HCT116 (cell line): ENCODE measurements at regions not wholly inside any gene's neighbourhood (a gene's known extent, or its start where the extent isn't known, plus 50 kb on each side); places are given as distances from the start of the nearest gene placed in this dataset.

Experiments used
- ATAC-seq: fragments of 200-7000 bp; cut with Tn5 transposase; 2 replicates; pipeline ENCODE4 v1.9.1; 2020; ENCODE audit warnings: mild to moderate bottlenecking, moderate library complexity
- BruUV-seq: library from RNA; stranded (reverse); fragments of 400-500 nt; replicated peaks from 2 replicates; lab custom pipeline; 2021; lab: Mats Ljungman, UMichigan
- CTCF ChIA-PET: fragments of 300-600 bp; sonication (Branson Sonifier 250); formaldehyde crosslinking; loops from one replicate; lab custom pipeline; 2021; ENCODE audit warnings: antibody characterized with exemption; lab: Charles Lee
- POLR2A ChIA-PET: fragments of 300-600, 350-600 bp; sonication (Branson Sonifier 250); formaldehyde crosslinking; loops from one replicate; lab custom pipeline; 2021; ENCODE audit warnings: antibody characterized with exemption; lab: Charles Lee
- RAD21 ChIA-PET, 2 experiments: fragments of 300-600 bp; sonication (Branson Sonifier 250); formaldehyde crosslinking; loops; one replicate each; lab custom pipeline; 2023; ENCODE audit warnings: low total read pairs in 2 of 2; ENCODE audit not compliant: uncharacterized antibody in 2 of 2, unreplicated experiment in 2 of 2, low non-redundant PET in 1 of 2; lab: Charles Lee
- DNase-seq: peaks from one replicate; pipeline ENCODE4 v3.0.0-alpha.2; 2010; ENCODE audit warnings: low read depth, low spot score
- H2AFZ ChIP-seq: fragments of 200-600 bp; shearing (Covaris generic), sonication (generic); 2 replicates; pipeline ENCODE4 v1.6.1; 2017; ENCODE audit warnings: low read depth, mixed run types, mixed read lengths, antibody characterized with exemption, low read length; ENCODE audit not compliant: poor library complexity, severe bottlenecking
- H3K27ac ChIP-seq: 2 replicates; pipeline ENCODE4 v1.5.1; 2012; ENCODE audit warnings: low read depth, low read length
- H3K27me3 ChIP-seq: fragments of 200-600 bp; sonication (generic); 2 replicates; pipeline ENCODE4 v1.6.1; 2016; ENCODE audit warnings: mixed run types, low read length, mixed read lengths; ENCODE audit not compliant: insufficient read depth
- H3K36me3 ChIP-seq, 2 experiments: fragments of 200-500 bp in 1 of 2; fragments of 200-600 bp in 1 of 2; sonication (Bioruptor generic) in 1 of 2; sonication (generic) in 1 of 2; 2 replicates each; pipeline versions ENCODE4 v1.5.1 to v1.6.1; 2014 to 2016; ENCODE audit warnings: low read length in 2 of 2, inconsistent platforms in 1 of 2, mixed read lengths in 1 of 2, mixed run types in 1 of 2; ENCODE audit not compliant: insufficient read depth in 2 of 2, control insufficient read depth in 1 of 2
- H3K4me1 ChIP-seq, 2 experiments: fragments of 200-600 bp in 1 of 2; sonication (generic) in 1 of 2; 2 replicates each; pipeline versions ENCODE4 v1.5.1 to v1.6.1; 2012 to 2017; ENCODE audit warnings: low read length in 2 of 2, inconsistent platforms in 1 of 2, mild to moderate bottlenecking in 1 of 2, mixed read lengths in 1 of 2, mixed run types in 1 of 2, moderate library complexity in 1 of 2; ENCODE audit not compliant: insufficient read depth in 2 of 2, control insufficient read depth in 1 of 2
- H3K4me2 ChIP-seq: fragments of 200-600 bp; sonication (generic); 2 replicates; pipeline ENCODE4 v1.6.1; 2017; ENCODE audit warnings: mixed run types, low read length, mixed read lengths
- H3K4me3 ChIP-seq, 2 experiments: fragments of 200-600 bp in 1 of 2; sonication (generic) in 1 of 2; replicated peaks in 1 of 2; 2 replicates each; pipeline ENCODE4 v1.5.1; 2011 to 2016; ENCODE audit warnings: low read length in 2 of 2, control low read depth in 1 of 2, low read depth in 1 of 2, mild to moderate bottlenecking in 1 of 2, mixed read lengths in 1 of 2, mixed run types in 1 of 2
- H3K79me2 ChIP-seq: fragments of 200-600 bp; sonication (generic); 2 replicates; pipeline ENCODE4 v1.6.1; 2017; ENCODE audit warnings: mild to moderate bottlenecking, mixed run types, low read length, moderate library complexity, mixed read lengths; ENCODE audit not compliant: insufficient read depth
- H3K9ac ChIP-seq: fragments of 200-600 bp; sonication (generic); 2 replicates; pipeline ENCODE4 v1.6.1; 2016; ENCODE audit warnings: low read length, mixed read lengths
- H3K9me2 ChIP-seq: fragments of 200-600 bp; sonication (generic), shearing (Covaris generic); 2 replicates; pipeline ENCODE4 v1.6.1; 2017; ENCODE audit warnings: mixed run types, mild to moderate bottlenecking, moderate library complexity; ENCODE audit not compliant: insufficient read depth
- H3K9me3 ChIP-seq, 2 experiments: fragments of 200-500 bp in 1 of 2; fragments of 200-600 bp in 1 of 2; sonication (Bioruptor generic) in 1 of 2; sonication (generic) in 1 of 2; 2 replicates each; pipeline ENCODE4 v1.6.1; 2014 to 2017; ENCODE audit warnings: low read length in 2 of 2, mixed read lengths in 2 of 2, inconsistent platforms in 1 of 2, low read depth in 1 of 2, mild to moderate bottlenecking in 1 of 2, mixed run types in 1 of 2, moderate library complexity in 1 of 2; ENCODE audit not compliant: control insufficient read depth in 1 of 2, insufficient read depth in 1 of 2
- H4K20me1 ChIP-seq: fragments of 200-600 bp; sonication (generic), shearing (Covaris generic); 2 replicates; pipeline ENCODE4 v1.6.1; 2017; ENCODE audit warnings: mixed run types, mild to moderate bottlenecking, moderate library complexity; ENCODE audit not compliant: insufficient read depth
- ELF1 ChIP-seq: IDR thresholded peaks from 2 replicates; pipeline ENCODE4 v1.6.1; 2012; ENCODE audit warnings: low read depth, borderline replicate concordance
- EZH2 ChIP-seq: fragments of 200-600 bp; sonication (generic); IDR thresholded peaks from 2 replicates; pipeline ENCODE4 v1.6.1; 2017; ENCODE audit warnings: antibody characterized with exemption, mixed run types
- EZH2phosphoT487 ChIP-seq: fragments of 200-600 bp; IDR thresholded peaks from 2 replicates; pipeline ENCODE4 v1.6.1; 2018; ENCODE audit warnings: antibody characterized with exemption, borderline replicate concordance
- FOSL1 ChIP-seq: IDR thresholded peaks from 2 replicates; pipeline ENCODE4 v1.6.1; 2012; ENCODE audit warnings: low read depth
- JUND ChIP-seq: IDR thresholded peaks from 2 replicates; pipeline ENCODE4 v1.6.1; 2012
- POLR2A ChIP-seq: IDR thresholded peaks from 2 replicates; pipeline ENCODE4 v1.7.0; 2011; ENCODE audit warnings: borderline replicate concordance; ENCODE audit not compliant: insufficient read depth, insufficient read length; ENCODE audit errors: extremely low read depth
- POLR2AphosphoS5 ChIP-seq: IDR thresholded peaks from 2 replicates; pipeline ENCODE4 v1.6.1; 2011; ENCODE audit warnings: mild to moderate bottlenecking, low read depth, low read length, moderate library complexity
- SIN3A ChIP-seq: IDR thresholded peaks from 2 replicates; pipeline ENCODE4 v1.6.1; 2012; ENCODE audit warnings: low read depth
- TCF7L2 ChIP-seq: IDR thresholded peaks from 2 replicates; pipeline ENCODE4 v1.7.0; 2011; ENCODE audit warnings: borderline replicate concordance, inconsistent platforms; ENCODE audit not compliant: insufficient read depth, insufficient read length; ENCODE audit errors: extremely low read depth
- ZNF274 ChIP-seq: fragments of 200-500 bp; sonication (Bioruptor generic); IDR thresholded peaks from 2 replicates; pipeline ENCODE4 v1.6.1; 2014; ENCODE audit warnings: mild to moderate bottlenecking, low read depth, low read length, inconsistent platforms
- intact Hi-C: fragments of 100-400 bp; cut with micrococcal nuclease; formaldehyde crosslinking; loops from 2 replicates; pipeline ENCODE4 v1.10.0; 2022
- TF ChIP-seq, protein P1 (sequence below): IDR thresholded peaks from 2 replicates; pipeline ENCODE4 v1.6.1; 2012
- TF ChIP-seq, protein P2 (sequence below): IDR thresholded peaks from 2 replicates; pipeline ENCODE4 v1.6.1; 2012; ENCODE audit warnings: low read depth
- TF ChIP-seq, protein P3 (sequence below): IDR thresholded peaks from 2 replicates; pipeline ENCODE4 v1.6.1; 2012

DNA sequence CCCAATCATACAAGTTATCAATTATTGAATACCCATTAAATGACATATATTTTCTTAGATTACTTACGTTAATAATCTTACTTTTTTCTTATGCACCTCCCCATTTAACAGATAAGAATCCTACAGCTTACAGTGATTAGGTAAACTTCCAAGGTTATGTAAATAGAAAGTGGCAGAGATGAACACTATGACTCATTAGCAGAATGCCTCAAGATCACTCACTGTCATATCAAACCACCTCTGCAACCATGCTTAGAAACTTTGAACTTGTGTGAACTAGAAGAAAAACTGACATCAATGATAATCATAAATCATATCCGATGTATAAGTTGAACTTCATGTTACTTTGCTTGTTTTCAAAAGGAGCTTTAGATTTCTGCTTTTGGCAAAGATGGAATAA lies 911.6 kb upstream of the ARPP21 start:
- H3K27me3 ChIP-seq, result no peaks in the 10 kb centered on the region
- ATAC-seq (no peak), DNase-seq (no peak)
- no peaks in the 10 kb centered on the region for H3K4me1 ChIP-seq
- H3K9me2 ChIP-seq, result no peaks in the 10 kb centered on the region
- H3K9ac ChIP-seq, result no peak overlapping the region
- CTCF ChIA-PET, result no interaction called here
- RAD21 ChIA-PET, result no interaction called here
- H3K9me3 ChIP-seq, result peaks cover 0 to 8% of the 10 kb centered on the region in 2 experiments; a peak in 2 of 4 replicates
- H3K4me3 ChIP-seq, result no peak overlapping the region
- no peak overlapping the region for H3K4me2 ChIP-seq
- no peak overlapping the region for H3K27ac ChIP-seq
- no peaks in the 10 kb centered on the region for H3K79me2 ChIP-seq
- H3K36me3 ChIP-seq, result no peaks in the 10 kb centered on the region
- intact Hi-C loops, result no loop called here
- H4K20me1 ChIP-seq, result no peaks in the 10 kb centered on the region
- BruUV-seq, result no TSS peak
- no peak for TF ChIP-seq TCF7L2
- no peak for TF ChIP-seq EZH2phosphoT487
- no peak for TF ChIP-seq POLR2A
- no peak for TF ChIP-seq EZH2
- TF ChIP-seq, protein P1, sequence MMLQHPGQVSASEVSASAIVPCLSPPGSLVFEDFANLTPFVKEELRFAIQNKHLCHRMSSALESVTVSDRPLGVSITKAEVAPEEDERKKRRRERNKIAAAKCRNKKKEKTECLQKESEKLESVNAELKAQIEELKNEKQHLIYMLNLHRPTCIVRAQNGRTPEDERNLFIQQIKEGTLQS, result no peak
- no peak for TF ChIP-seq FOSL1
- TF ChIP-seq, protein P2, sequence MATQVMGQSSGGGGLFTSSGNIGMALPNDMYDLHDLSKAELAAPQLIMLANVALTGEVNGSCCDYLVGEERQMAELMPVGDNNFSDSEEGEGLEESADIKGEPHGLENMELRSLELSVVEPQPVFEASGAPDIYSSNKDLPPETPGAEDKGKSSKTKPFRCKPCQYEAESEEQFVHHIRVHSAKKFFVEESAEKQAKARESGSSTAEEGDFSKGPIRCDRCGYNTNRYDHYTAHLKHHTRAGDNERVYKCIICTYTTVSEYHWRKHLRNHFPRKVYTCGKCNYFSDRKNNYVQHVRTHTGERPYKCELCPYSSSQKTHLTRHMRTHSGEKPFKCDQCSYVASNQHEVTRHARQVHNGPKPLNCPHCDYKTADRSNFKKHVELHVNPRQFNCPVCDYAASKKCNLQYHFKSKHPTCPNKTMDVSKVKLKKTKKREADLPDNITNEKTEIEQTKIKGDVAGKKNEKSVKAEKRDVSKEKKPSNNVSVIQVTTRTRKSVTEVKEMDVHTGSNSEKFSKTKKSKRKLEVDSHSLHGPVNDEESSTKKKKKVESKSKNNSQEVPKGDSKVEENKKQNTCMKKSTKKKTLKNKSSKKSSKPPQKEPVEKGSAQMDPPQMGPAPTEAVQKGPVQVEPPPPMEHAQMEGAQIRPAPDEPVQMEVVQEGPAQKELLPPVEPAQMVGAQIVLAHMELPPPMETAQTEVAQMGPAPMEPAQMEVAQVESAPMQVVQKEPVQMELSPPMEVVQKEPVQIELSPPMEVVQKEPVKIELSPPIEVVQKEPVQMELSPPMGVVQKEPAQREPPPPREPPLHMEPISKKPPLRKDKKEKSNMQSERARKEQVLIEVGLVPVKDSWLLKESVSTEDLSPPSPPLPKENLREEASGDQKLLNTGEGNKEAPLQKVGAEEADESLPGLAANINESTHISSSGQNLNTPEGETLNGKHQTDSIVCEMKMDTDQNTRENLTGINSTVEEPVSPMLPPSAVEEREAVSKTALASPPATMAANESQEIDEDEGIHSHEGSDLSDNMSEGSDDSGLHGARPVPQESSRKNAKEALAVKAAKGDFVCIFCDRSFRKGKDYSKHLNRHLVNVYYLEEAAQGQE, result no peak
- no peak for TF ChIP-seq SIN3A
- TF ChIP-seq, protein P3, sequence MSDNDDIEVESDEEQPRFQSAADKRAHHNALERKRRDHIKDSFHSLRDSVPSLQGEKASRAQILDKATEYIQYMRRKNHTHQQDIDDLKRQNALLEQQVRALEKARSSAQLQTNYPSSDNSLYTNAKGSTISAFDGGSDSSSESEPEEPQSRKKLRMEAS, result no peak
- no peak for TF ChIP-seq ZNF274
- no peak for TF ChIP-seq POLR2AphosphoS5
- TF ChIP-seq ELF1, result no peak
- no peak for TF ChIP-seq JUND
- POLR2A ChIA-PET, result no interaction called here
- H2AFZ ChIP-seq, result no peak overlapping the region
